HG02981 (cell line): ENCODE measurements at regions not wholly inside any gene's neighbourhood (a gene's known extent, or its start where the extent isn't known, plus 50 kb on each side); places are given as distances from the start of the nearest gene placed in this dataset.
"Not testable (repeated sequence)": the region's sequence is repeated elsewhere in the genome, so short reads cannot be mapped to it uniquely, and the experiment has no call there.

Experiments used
- ATAC-seq: cut with Tn5 transposase; IDR thresholded peaks from one replicate; pipeline ENCODE4 v1.9.1; 2021; ENCODE audit warnings: mild to moderate bottlenecking, moderate library complexity; ENCODE audit not compliant: unreplicated experiment

- no peak for ATAC-seq
These were observed 79.0 kb upstream of the CDH7 start for GRCh38 chr18:65671621-65672415.

- not testable (repeated sequence) for ATAC-seq
These were observed 80.7 kb upstream of the CDH7 start for GRCh38 chr18:65670145-65670544.

- no peak for ATAC-seq
These were observed 89.4 kb upstream of the CDH7 start for GRCh38 chr18:65661391-65661790.

- ATAC-seq, result no peak
These were observed 90.9 kb upstream of the CDH7 start for GRCh38 chr18:65659912-65660311.

GRCh38 chr18:65659312-65659711, 91.5 kb upstream of the CDH7 start:
- no peak for ATAC-seq

- ATAC-seq, result no peak
These were observed 99.6 kb upstream of the CDH7 start for GRCh38 chr18:65651192-65651591.

- ATAC-seq, result no peak
These were observed 118.6 kb upstream of the CDH7 start for GRCh38 chr18:65632236-65632635.

- no peak for ATAC-seq
These were observed 119.0 kb upstream of the CDH7 start for GRCh38 chr18:65631766-65632165.

GRCh38 chr18:65628390-65628789, 122.4 kb upstream of the CDH7 start:
- no peak for ATAC-seq

- no peak for ATAC-seq
These were observed 127.1 kb upstream of the CDH7 start for GRCh38 chr18:65623676-65624075.

GRCh38 chr18:65622436-65622835, 128.4 kb upstream of the CDH7 start:
- no peak for ATAC-seq

- ATAC-seq, result no peak
These were observed 130.6 kb upstream of the CDH7 start for GRCh38 chr18:65620076-65620696.

GRCh38 chr18:65610939-65611338, 139.9 kb upstream of the CDH7 start:
- no peak for ATAC-seq

- ATAC-seq, result no peak
These were observed 142.3 kb upstream of the CDH7 start for GRCh38 chr18:65608471-65608870.

- ATAC-seq, result no peak
These were observed 143.7 kb upstream of the CDH7 start for GRCh38 chr18:65607161-65607560.

GRCh38 chr18:65606551-65607130, 144.2 kb upstream of the CDH7 start:
- ATAC-seq, result no peak

- not testable (repeated sequence) for ATAC-seq
These were observed 145.5 kb upstream of the CDH7 start for GRCh38 chr18:65605352-65605751.

GRCh38 chr18:65601775-65602174, 149.0 kb upstream of the CDH7 start:
- ATAC-seq, result no peak

GRCh38 chr18:65592435-65592834, 158.4 kb upstream of the CDH7 start:
- ATAC-seq, result no peak

- ATAC-seq, result no peak
These were observed 163.3 kb upstream of the CDH7 start for GRCh38 chr18:65587491-65587890.

GRCh38 chr18:65582094-65582493, 168.7 kb upstream of the CDH7 start:
- not testable (repeated sequence) for ATAC-seq

GRCh38 chr18:65568866-65569265, 181.9 kb upstream of the CDH7 start:
- ATAC-seq, result no peak
